HG03175 (cell line): ENCODE measurements at regions not wholly inside any gene's neighbourhood (a gene's known extent, or its start where the extent isn't known, plus 50 kb on each side); places are given as distances from the start of the nearest gene placed in this dataset.
"Not testable (repeated sequence)": the region's sequence is repeated elsewhere in the genome, so short reads cannot be mapped to it uniquely, and the experiment has no call there.

Experiments
- ATAC-seq: cut with Tn5 transposase; IDR thresholded peaks from one replicate; pipeline ENCODE4 v1.9.1; 2021; ENCODE audit warnings: mild to moderate bottlenecking, moderate library complexity; ENCODE audit not compliant: unreplicated experiment

- no peak for ATAC-seq
Observed at GRCh38 chrX:55326985-55327384, 62.3 kb upstream of the PAGE3 start.

GRCh38 chrX:55335296-55335695, 70.6 kb upstream of the PAGE3 start:
- ATAC-seq: no peak

- no peak for ATAC-seq
Observed at GRCh38 chrX:55336176-55336575, 71.5 kb upstream of the PAGE3 start.

- ATAC-seq: no peak
Observed at GRCh38 chrX:55340896-55341433, 76.2 kb upstream of the PAGE3 start.

- peak; percentile 61 for ATAC-seq
Observed at GRCh38 chrX:55342533-55343501, 78.1 kb upstream of the PAGE3 start.

GRCh38 chrX:55356609-55357008, 91.9 kb upstream of the PAGE3 start:
- no peak for ATAC-seq

GRCh38 chrX:55357236-55357635, 92.5 kb upstream of the PAGE3 start:
- ATAC-seq: no peak

- ATAC-seq: no peak
Observed at GRCh38 chrX:55379396-55379795, 72.5 kb upstream of the MAGEH1 start.

GRCh38 chrX:55389376-55389775, 62.6 kb upstream of the MAGEH1 start:
- no peak for ATAC-seq

GRCh38 chrX:55396836-55397235, 55.1 kb upstream of the MAGEH1 start:
- not testable (repeated sequence) for ATAC-seq
